B cell (primary cell): ENCODE measurements at regions not wholly inside any gene's neighbourhood (a gene's known extent, or its start where the extent isn't known, plus 50 kb on each side); places are given as distances from the start of the nearest gene placed in this dataset.

ENCODE experiments used
- ATAC-seq: fragments of 200-7000 bp; cut with Tn5 transposase; one replicate; pipeline ENCODE4 v1.10.0; 2021; ENCODE audit warnings: low read depth, mild to moderate bottlenecking, moderate number of reproducible peaks, moderate library complexity
- CTCF ChIA-PET: fragments of 350-600 bp; sonication (Branson Sonifier 250); formaldehyde crosslinking; loops from one replicate; lab custom pipeline; 2021; ENCODE audit warnings: antibody characterized with exemption, inconsistent platforms; lab: Charles Lee
- POLR2A ChIA-PET: fragments of 350-600 bp; sonication (Branson Sonifier 250); formaldehyde crosslinking; loops from one replicate; lab custom pipeline; 2021; ENCODE audit warnings: antibody characterized with exemption; lab: Charles Lee
- DNase-seq: peaks from one replicate; pipeline ENCODE4 v3.0.0; 2013
- H2AFZ ChIP-seq: 2 replicates; pipeline ENCODE4 v1.6.1; 2012; ENCODE audit warnings: mild to moderate bottlenecking, low read depth, low read length; ENCODE audit not compliant: insufficient read depth, poor library complexity, severe bottlenecking
- H3K27ac ChIP-seq, 2 donors: 1 replicate in 1 of 2; 2 replicates in 1 of 2; pipeline ENCODE4 v1.5.1; 2012 to 2013; ENCODE audit warnings: low read length in 2 of 2, mild to moderate bottlenecking in 2 of 2, moderate library complexity in 1 of 2
- H3K27me3 ChIP-seq, 4 experiments: fragments of 200-600 bp in 1 of 4; sonication (generic) in 1 of 4; replicated peaks in 1 of 4; 1 replicate in 2 of 4; 2 replicates in 2 of 4; pipeline versions ENCODE4 v1.6.1 to v1.7.0; 2013 to 2016; ENCODE audit warnings: low read length in 3 of 4, mild to moderate bottlenecking in 2 of 4, mixed read lengths in 1 of 4, moderate library complexity in 1 of 4; ENCODE audit not compliant: insufficient read depth in 4 of 4, control insufficient read depth in 3 of 4; ENCODE audit errors: control extremely low read depth in 1 of 4
- H3K36me3 ChIP-seq, 2 experiments: replicated peaks in 1 of 2; 1 replicate in 1 of 2; 2 replicates in 1 of 2; pipeline versions ENCODE4 v1.6.1 to v1.7.1; 2013; ENCODE audit warnings: low read length in 1 of 2; ENCODE audit not compliant: insufficient read depth in 2 of 2, control insufficient read depth in 1 of 2; ENCODE audit errors: control extremely low read depth in 1 of 2, extremely low read depth in 1 of 2
- H3K4me1 ChIP-seq, 2 donors: fragments of 200-600 bp in 1 of 2; sonication (generic) in 1 of 2; 1 replicate in 1 of 2; 2 replicates in 1 of 2; pipeline versions ENCODE4 v1.5.1 to v1.6.1; 2013 to 2017; ENCODE audit warnings: low read length in 2 of 2; ENCODE audit not compliant: control insufficient read depth in 2 of 2, insufficient read depth in 2 of 2
- H3K4me2 ChIP-seq: replicated peaks from 2 replicates; pipeline ENCODE3; 2012; ENCODE audit warnings: mild to moderate bottlenecking, low read depth, low read length; ENCODE audit not compliant: poor library complexity, severe bottlenecking
- H3K4me3 ChIP-seq, 5 experiments: fragments of 200-600 bp in 1 of 5; sonication (generic) in 1 of 5; 1 replicate in 3 of 5; 2 replicates in 2 of 5; pipeline versions ENCODE4 v1.5.1 to v1.7.0; 2011 to 2016; ENCODE audit warnings: low read length in 4 of 5, mild to moderate bottlenecking in 4 of 5, low read depth in 2 of 5, control low read depth in 1 of 5, moderate library complexity in 1 of 5; ENCODE audit not compliant: insufficient read depth in 1 of 5; ENCODE audit errors: control extremely low read depth in 1 of 5, extremely low read depth in 1 of 5
- H3K79me2 ChIP-seq: fragments of 200-600 bp; sonication (generic); one replicate; pipeline ENCODE4 v1.6.0; 2016; ENCODE audit warnings: low read length; ENCODE audit not compliant: control insufficient read depth, insufficient read depth
- H3K9ac ChIP-seq: fragments of 200-600 bp; sonication (generic); 2 replicates; pipeline ENCODE4 v1.6.1; 2017; ENCODE audit warnings: mild to moderate bottlenecking, low read length, moderate library complexity
- H3K9me3 ChIP-seq, 3 donors: one replicate each; pipeline versions ENCODE4 v1.6.1 to v1.7.1; 2013; ENCODE audit warnings: low read length in 2 of 3; ENCODE audit not compliant: control insufficient read depth in 2 of 3, insufficient read depth in 1 of 3; ENCODE audit errors: control extremely low read depth in 1 of 3
- H4K20me1 ChIP-seq: 2 replicates; pipeline ENCODE4 v1.6.0; 2012; ENCODE audit warnings: mild to moderate bottlenecking, low read length; ENCODE audit not compliant: insufficient read depth, control insufficient read depth, poor library complexity, severe bottlenecking
- H3K27ac Mint-ChIP-seq: one replicate; pipeline ENCODE4 v1.8.0; 2021; ENCODE audit warnings: mixed read lengths
- H3K27me3 Mint-ChIP-seq: one replicate; pipeline ENCODE4 v1.8.0; 2021; ENCODE audit warnings: mixed read lengths
- H3K4me1 Mint-ChIP-seq: one replicate; pipeline ENCODE4 v1.8.0; 2021; ENCODE audit warnings: mixed read lengths
- H3K4me3 Mint-ChIP-seq: one replicate; pipeline ENCODE4 v1.8.0; 2021; ENCODE audit warnings: mixed read lengths
- H3K9me3 Mint-ChIP-seq: one replicate; pipeline ENCODE4 v1.8.0; 2022; ENCODE audit warnings: mixed read lengths; ENCODE audit not compliant: insufficient read depth
- CTCF ChIP-seq: fragments of 200-600 bp; IDR thresholded peaks from one replicate; pipeline ENCODE4 v1.8.0; 2022; ENCODE audit warnings: antibody characterized with exemption, mild to moderate bottlenecking
- EZH2 ChIP-seq: IDR thresholded peaks from 2 replicates; pipeline ENCODE4 v1.6.1; 2012; ENCODE audit warnings: borderline replicate concordance, low read depth, mild to moderate bottlenecking, moderate library complexity, low read length; ENCODE audit not compliant: insufficient read depth, poor library complexity, severe bottlenecking
- WGBS: methylation state at CpG from one replicate; pipeline ENCODE4 v1.1.5; 2013; ENCODE audit warnings: missing lambda C conversion rate; ENCODE audit not compliant: insufficient coverage; 5-methylcytosine and 5-hydroxymethylcytosine counted together
- intact Hi-C: fragments of 100-400 bp; cut with micrococcal nuclease; formaldehyde crosslinking; loops from one replicate; pipeline ENCODE4 v1.10.0; 2022

- CTCF ChIA-PET, result interaction anchor here (0.7 kb wide), 1 partner anchor 91 kb away, joined by 3 read pairs; no protein-coding TSS in a partner anchor
- POLR2A ChIA-PET, result no interaction called here
- intact Hi-C loops, result no loop called here
Measured at GRCh38 chr3:59320080-59320479, 270.3 kb upstream of the CFAP20DC start.

GRCh38 chr3:59319442-59319841 is 269.6 kb upstream of the CFAP20DC start:
- Histone ChIP-seq H2AFZ (no peak overlapping the region), H3K4me3 (no peak overlapping the region), H3K9me3 (no peaks in the 10 kb centered on the region), H4K20me1 (no peaks in the 10 kb centered on the region), H3K4me1 (no peaks in the 10 kb centered on the region), H3K79me2 (no peaks in the 10 kb centered on the region), H3K27ac (no peak overlapping the region), H3K36me3 (no peaks in the 10 kb centered on the region), H3K4me2 (no peak overlapping the region), H3K9ac (no peak overlapping the region), H3K27me3 (no peaks in the 10 kb centered on the region)
- H3K4me1 Mint-ChIP-seq, result no peaks in the 10 kb centered on the region
- H3K9me3 Mint-ChIP-seq, result no peaks in the 10 kb centered on the region
- TF ChIP-seq CTCF (no peak), EZH2 (no peak)
- H3K4me3 Mint-ChIP-seq, result no peak overlapping the region
- ChIA-PET POLR2A (no interaction called here), CTCF (interaction anchor here (0.7 kb wide), 1 partner anchor 92 kb away, joined by 3 read pairs; no protein-coding TSS in a partner anchor)
- no peak for DNase-seq
- no peaks in the 10 kb centered on the region for H3K27me3 Mint-ChIP-seq
- ATAC-seq, result no peak
- intact Hi-C loops, result no loop called here
- no peak overlapping the region for H3K27ac Mint-ChIP-seq
- WGBS, result 100% methylated on average over 1 of the region's 4 CpGs

More at GRCh38 chr3:59320080-59320479, 270.3 kb upstream of the CFAP20DC start:
- Mint-ChIP-seq H3K27ac (no peak overlapping the region), H3K4me3 (no peak overlapping the region), H3K9me3 (no peaks in the 10 kb centered on the region), H3K27me3 (no peaks in the 10 kb centered on the region), H3K4me1 (no peaks in the 10 kb centered on the region)
- Histone ChIP-seq H3K36me3 (no peaks in the 10 kb centered on the region), H3K9ac (no peak overlapping the region), H3K27me3 (no peaks in the 10 kb centered on the region), H3K4me2 (no peak overlapping the region), H3K79me2 (no peaks in the 10 kb centered on the region), H3K4me3 (no peak overlapping the region), H3K27ac (no peak overlapping the region), H3K9me3 (no peaks in the 10 kb centered on the region), H4K20me1 (no peaks in the 10 kb centered on the region), H3K4me1 (no peaks in the 10 kb centered on the region), H2AFZ (no peak overlapping the region)
- TF ChIP-seq EZH2, result no peak
- no peak for TF ChIP-seq CTCF
- DNase-seq, result no peak
- WGBS, result 100% methylated on average over 3 of the region's 4 CpGs
- no peak for ATAC-seq
